CD4-positive, alpha-beta memory T cell (primary cell): ENCODE measurements at regions not wholly inside any gene's neighbourhood (a gene's known extent, or its start where the extent isn't known, plus 50 kb on each side); places are given as distances from the start of the nearest gene placed in this dataset.

ENCODE experiments used
- CTCF ChIA-PET: fragments of 350-600 bp; sonication (Branson Sonifier 250); formaldehyde crosslinking; loops from one replicate; lab custom pipeline; 2021; ENCODE audit warnings: inconsistent platforms; ENCODE audit not compliant: partially characterized antibody; lab: Charles Lee
- POLR2A ChIA-PET: fragments of 350-600 bp; sonication (Branson Sonifier 250); formaldehyde crosslinking; loops from one replicate; lab custom pipeline; 2021; ENCODE audit not compliant: partially characterized antibody; lab: Charles Lee
- DNase-seq, 5 donors: peaks; one replicate each; pipeline versions ENCODE4 v3.0.0 to v3.0.0-alpha.2; 2020 to 2022; ENCODE audit warnings: mixed read lengths in 1 of 5
- H3K27ac ChIP-seq: one replicate; pipeline ENCODE4 v1.7.0; 2013; ENCODE audit warnings: low read depth, low read length
- H3K27me3 ChIP-seq: 2 replicates; pipeline ENCODE4 v1.7.0; 2013; ENCODE audit warnings: mild to moderate bottlenecking, low read length, moderate library complexity; ENCODE audit not compliant: insufficient read depth
- H3K36me3 ChIP-seq: 2 replicates; pipeline ENCODE4 v1.7.0; 2013; ENCODE audit warnings: mild to moderate bottlenecking, low read length, moderate library complexity; ENCODE audit not compliant: insufficient read depth
- H3K4me1 ChIP-seq: 2 replicates; pipeline ENCODE4 v1.7.0; 2013; ENCODE audit warnings: mild to moderate bottlenecking, low read length, moderate library complexity; ENCODE audit not compliant: insufficient read depth
- H3K4me3 ChIP-seq, 2 donors: one replicate each; pipeline ENCODE4 v1.7.0; 2013; ENCODE audit warnings: low read length in 2 of 2, mild to moderate bottlenecking in 1 of 2
- H3K9me3 ChIP-seq, 2 donors: one replicate each; pipeline ENCODE4 v1.7.0; 2013; ENCODE audit warnings: low read length in 2 of 2, control low read depth in 1 of 2; ENCODE audit not compliant: control insufficient read depth in 1 of 2
- H3K27ac Mint-ChIP-seq, 7 donors: one replicate each; pipeline ENCODE4 v1.8.0; 2020 to 2021; ENCODE audit warnings: mixed read lengths in 7 of 7, mild to moderate bottlenecking in 6 of 7, inconsistent platforms in 3 of 7, moderate library complexity in 3 of 7
- H3K27me3 Mint-ChIP-seq, 2 donors: one replicate each; pipeline ENCODE4 v1.8.0; 2020 to 2021; ENCODE audit warnings: mixed read lengths in 2 of 2
- H3K36me3 Mint-ChIP-seq, 2 donors: one replicate each; pipeline ENCODE4 v1.8.0; 2020 to 2021; ENCODE audit warnings: mixed read lengths in 2 of 2, inconsistent platforms in 1 of 2, mild to moderate bottlenecking in 1 of 2
- H3K4me1 Mint-ChIP-seq, 4 donors: one replicate each; pipeline ENCODE4 v1.8.0; 2020 to 2021; ENCODE audit warnings: mixed read lengths in 4 of 4, mild to moderate bottlenecking in 1 of 4
- H3K4me3 Mint-ChIP-seq, 8 donors: one replicate each; pipeline ENCODE4 v1.8.0; 2020 to 2021; ENCODE audit warnings: mixed read lengths in 8 of 8, mild to moderate bottlenecking in 7 of 8, moderate library complexity in 6 of 8, inconsistent platforms in 3 of 8
- H3K9me3 Mint-ChIP-seq, 8 donors: one replicate each; pipeline ENCODE4 v1.8.0; 2020 to 2021; ENCODE audit warnings: mixed read lengths in 8 of 8, mild to moderate bottlenecking in 5 of 8, inconsistent platforms in 3 of 8, moderate library complexity in 1 of 8
- intact Hi-C: fragments of 100-400 bp; cut with micrococcal nuclease; formaldehyde crosslinking; loops from one replicate; pipeline ENCODE4 v1.15.1; 2023

DNA sequence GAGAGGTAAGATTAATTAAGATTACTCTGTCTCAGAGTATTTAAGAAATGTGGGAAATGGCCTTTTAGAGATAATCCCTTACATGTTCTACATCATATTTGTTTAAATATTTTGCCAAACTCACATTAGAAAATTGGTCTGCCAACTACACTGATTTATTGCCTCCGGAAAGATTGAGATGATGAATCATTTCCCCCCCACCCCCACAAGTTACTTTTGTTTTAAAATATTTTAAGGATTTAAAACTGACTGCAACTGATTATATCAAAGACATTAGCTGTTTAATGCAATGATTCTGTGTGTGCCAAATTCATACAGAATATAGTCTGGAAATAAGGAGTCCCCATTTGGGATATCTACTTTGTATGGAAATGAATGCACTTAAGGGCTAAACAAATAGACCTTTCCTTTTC is 674.4 kb downstream of the PRR16 start:
- H3K27ac Mint-ChIP-seq, result no peak overlapping the region
- no peak overlapping the region for H3K4me3 Mint-ChIP-seq
- Histone ChIP-seq H3K4me3 (no peak overlapping the region), H3K9me3 (no peaks in the 10 kb centered on the region), H3K36me3 (no peaks in the 10 kb centered on the region), H3K27ac (no peak overlapping the region), H3K27me3 (no peaks in the 10 kb centered on the region), H3K4me1 (no peaks in the 10 kb centered on the region)
- ChIA-PET POLR2A (no interaction called here), CTCF (no interaction called here)
- no peaks in the 10 kb centered on the region for H3K36me3 Mint-ChIP-seq
- intact Hi-C loops, result no loop called here
- H3K9me3 Mint-ChIP-seq, result peaks cover 2 to 18% (median 7%) of the 10 kb centered on the region in 8 donors
- H3K4me1 Mint-ChIP-seq, result no peaks in the 10 kb centered on the region
- DNase-seq, result no peak
- no peaks in the 10 kb centered on the region for H3K27me3 Mint-ChIP-seq

DNA sequence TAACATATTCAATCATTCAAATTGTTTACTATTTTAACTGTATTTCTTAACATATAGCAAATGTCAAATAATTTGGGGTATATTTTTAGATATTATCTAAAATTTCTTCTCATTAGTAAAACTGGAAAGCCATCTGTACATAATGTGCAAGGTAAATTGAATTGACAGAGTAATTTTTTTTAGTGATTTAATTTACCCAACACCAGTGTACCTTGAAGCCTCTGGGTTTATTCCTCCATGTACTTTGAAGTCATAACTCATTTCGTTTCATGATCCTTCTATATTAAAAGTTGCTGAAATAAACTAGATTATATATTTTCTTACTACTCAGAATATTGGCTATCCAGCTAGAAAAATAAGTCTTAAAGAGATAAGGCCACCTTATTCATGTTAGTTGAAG is 674.9 kb downstream of the PRR16 start:
- intact Hi-C loops, result no loop called here
- Histone ChIP-seq H3K9me3 (no peaks in the 10 kb centered on the region), H3K36me3 (no peaks in the 10 kb centered on the region), H3K4me3 (no peak overlapping the region), H3K27me3 (no peaks in the 10 kb centered on the region), H3K4me1 (no peaks in the 10 kb centered on the region), H3K27ac (no peak overlapping the region)
- Mint-ChIP-seq H3K9me3 (peaks cover 1 to 18% (median 7%) of the 10 kb centered on the region in 8 donors), H3K4me1 (no peaks in the 10 kb centered on the region), H3K27ac (no peak overlapping the region), H3K4me3 (no peak overlapping the region), H3K27me3 (no peaks in the 10 kb centered on the region), H3K36me3 (no peaks in the 10 kb centered on the region)
- no peak for DNase-seq
- ChIA-PET CTCF (no interaction called here), POLR2A (no interaction called here)

DNA sequence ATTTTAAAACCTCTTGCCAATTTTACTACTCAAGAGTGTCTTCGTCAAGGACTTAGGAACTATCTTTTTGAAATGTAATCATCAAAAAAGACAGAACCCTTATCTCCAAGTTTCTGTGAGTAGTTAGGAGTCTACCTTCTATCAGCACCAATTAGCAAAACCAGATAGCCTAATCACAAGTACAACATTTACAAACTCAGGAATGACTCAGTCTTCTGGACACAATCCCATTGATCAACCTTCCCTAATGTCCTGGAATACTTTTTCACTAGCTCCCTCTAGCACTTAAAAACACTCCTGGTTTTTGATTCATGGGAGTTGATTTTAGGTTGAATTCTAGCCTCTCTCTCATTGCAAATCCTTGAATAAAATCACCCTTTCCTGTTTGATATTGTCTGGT is 680.7 kb downstream of the PRR16 start:
- H3K36me3 ChIP-seq, result no peaks in the 10 kb centered on the region
- POLR2A ChIA-PET, result no interaction called here
- no peaks in the 10 kb centered on the region for H3K36me3 Mint-ChIP-seq
- H3K27ac ChIP-seq, result no peak overlapping the region
- no peak overlapping the region for H3K4me3 Mint-ChIP-seq
- intact Hi-C loops, result no loop called here
- CTCF ChIA-PET, result no interaction called here
- no peak for DNase-seq
- H3K4me3 ChIP-seq, result no peak overlapping the region
- H3K27me3 Mint-ChIP-seq, result no peaks in the 10 kb centered on the region
- no peak overlapping the region for H3K27ac Mint-ChIP-seq
- no peaks in the 10 kb centered on the region for H3K4me1 ChIP-seq
- no peaks in the 10 kb centered on the region for H3K4me1 Mint-ChIP-seq
- no peaks in the 10 kb centered on the region for H3K27me3 ChIP-seq
- H3K9me3 ChIP-seq, result no peaks in the 10 kb centered on the region
- H3K9me3 Mint-ChIP-seq, result peaks cover 1 to 20% (median 8%) of the 10 kb centered on the region in 8 donors

DNA sequence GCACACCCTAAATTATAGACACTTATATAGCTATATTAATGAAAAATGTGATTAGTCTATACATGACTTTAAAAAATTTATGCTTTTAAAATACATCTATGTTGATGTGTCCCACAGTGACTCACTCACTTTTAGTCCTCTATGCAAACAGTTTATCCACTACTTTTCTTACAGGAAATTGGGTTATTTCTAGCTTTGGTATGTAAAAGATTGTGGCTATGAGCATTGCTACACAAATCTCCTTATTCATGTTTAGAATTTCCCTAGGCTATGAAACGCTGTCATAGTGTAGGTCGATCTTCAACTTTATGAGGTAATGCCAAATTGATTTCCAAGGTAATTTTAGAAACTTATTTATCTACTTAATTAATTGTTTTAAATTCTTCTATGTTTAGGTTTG is 687.4 kb downstream of the PRR16 start:
- Histone ChIP-seq H3K4me1 (no peaks in the 10 kb centered on the region), H3K4me3 (no peak overlapping the region), H3K36me3 (no peaks in the 10 kb centered on the region), H3K27ac (no peak overlapping the region), H3K9me3 (no peaks in the 10 kb centered on the region), H3K27me3 (no peaks in the 10 kb centered on the region)
- ChIA-PET POLR2A (no interaction called here), CTCF (no interaction called here)
- Mint-ChIP-seq H3K27ac (no peak overlapping the region), H3K4me1 (no peaks in the 10 kb centered on the region), H3K4me3 (no peak overlapping the region), H3K36me3 (no peaks in the 10 kb centered on the region), H3K27me3 (no peaks in the 10 kb centered on the region), H3K9me3 (peaks cover 0 to 10% (median 3%) of the 10 kb centered on the region in 8 donors)
- intact Hi-C loops, result no loop called here
- DNase-seq, result no peak

DNA sequence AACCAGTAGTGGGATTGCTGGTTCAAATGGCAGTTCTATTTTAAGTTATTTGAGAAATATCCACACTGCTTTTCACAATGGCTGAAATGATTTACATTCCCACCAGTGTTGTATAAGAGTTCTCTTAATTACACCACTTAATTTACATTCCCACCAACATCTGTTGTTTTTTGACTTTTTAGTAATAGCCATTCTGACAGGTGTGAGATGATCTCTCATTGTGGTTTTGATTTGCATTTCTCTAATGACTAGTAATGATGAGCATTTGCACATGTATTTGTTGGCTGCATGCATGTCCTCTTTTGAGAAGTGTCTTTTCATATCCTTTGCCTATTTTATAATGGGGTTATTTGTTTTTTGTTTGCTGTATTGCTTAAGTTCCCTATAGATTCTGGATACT is 688.3 kb downstream of the PRR16 start:
- Histone ChIP-seq H3K36me3 (no peaks in the 10 kb centered on the region), H3K9me3 (no peaks in the 10 kb centered on the region), H3K4me1 (no peaks in the 10 kb centered on the region), H3K27ac (no peak overlapping the region), H3K27me3 (no peaks in the 10 kb centered on the region), H3K4me3 (no peak overlapping the region)
- Mint-ChIP-seq H3K9me3 (peaks cover 0 to 10% (median 1%) of the 10 kb centered on the region in 8 donors), H3K4me3 (no peak overlapping the region), H3K27ac (no peak overlapping the region), H3K36me3 (no peaks in the 10 kb centered on the region), H3K27me3 (no peaks in the 10 kb centered on the region), H3K4me1 (no peaks in the 10 kb centered on the region)
- CTCF ChIA-PET, result no interaction called here
- intact Hi-C loops, result no loop called here
- POLR2A ChIA-PET, result no interaction called here
- no peak for DNase-seq

DNA sequence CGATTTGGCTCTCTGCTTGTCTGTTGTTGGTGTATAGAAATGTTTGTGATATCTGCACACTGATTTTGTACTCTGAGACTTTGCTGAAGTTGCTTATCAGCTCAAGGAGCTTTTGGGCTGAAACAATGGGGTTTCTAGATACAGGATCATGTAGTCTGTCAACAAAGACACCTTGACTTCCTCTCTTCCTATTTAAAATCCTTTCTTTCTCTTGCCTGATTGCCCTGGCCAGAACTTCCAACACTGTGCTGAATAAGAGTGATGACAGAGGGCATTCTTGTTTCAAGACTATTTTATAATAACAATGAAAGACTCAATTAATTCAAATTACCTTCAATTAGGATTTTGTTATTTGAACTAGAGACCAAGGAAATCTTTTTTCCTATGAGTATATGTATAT is 692.5 kb downstream of the PRR16 start:
- no peak overlapping the region for H3K27ac Mint-ChIP-seq
- POLR2A ChIA-PET, result no interaction called here

DNA sequence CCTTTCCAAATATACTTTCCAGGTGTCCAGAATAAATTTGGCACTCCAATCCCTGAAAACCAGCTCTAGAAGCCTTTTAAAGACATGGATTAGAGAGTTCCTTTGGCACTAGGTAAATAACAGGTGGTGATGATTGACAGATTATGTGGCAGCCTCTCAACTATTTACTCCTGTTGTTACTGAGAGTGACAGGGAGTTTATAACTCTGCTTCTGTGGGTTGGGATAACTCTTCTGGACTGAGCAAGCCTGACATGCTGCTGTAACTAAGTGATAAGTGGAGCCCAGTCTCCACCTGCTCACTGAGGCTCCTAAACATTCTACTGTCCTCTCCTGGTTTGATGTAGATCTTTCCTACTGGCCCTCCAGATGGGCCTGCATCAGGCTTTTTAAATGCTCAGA is 693.2 kb upstream of the FTMT start:
- CTCF ChIA-PET, result no interaction called here

More for the DNA sequence above, 692.5 kb downstream of the PRR16 start:
- Histone ChIP-seq H3K9me3 (no peaks in the 10 kb centered on the region), H3K27ac (no peak overlapping the region), H3K4me3 (no peak overlapping the region), H3K36me3 (no peaks in the 10 kb centered on the region), H3K27me3 (no peaks in the 10 kb centered on the region), H3K4me1 (no peaks in the 10 kb centered on the region)
- no peak for DNase-seq
- no peak overlapping the region for H3K4me3 Mint-ChIP-seq
- peaks cover 0 to 5% (median 2%) of the 10 kb centered on the region in 8 donors for H3K9me3 Mint-ChIP-seq
- CTCF ChIA-PET, result no interaction called here
- H3K36me3 Mint-ChIP-seq, result no peaks in the 10 kb centered on the region
- intact Hi-C loops, result no loop called here
- H3K4me1 Mint-ChIP-seq, result no peaks in the 10 kb centered on the region
- H3K27me3 Mint-ChIP-seq, result no peaks in the 10 kb centered on the region

DNA sequence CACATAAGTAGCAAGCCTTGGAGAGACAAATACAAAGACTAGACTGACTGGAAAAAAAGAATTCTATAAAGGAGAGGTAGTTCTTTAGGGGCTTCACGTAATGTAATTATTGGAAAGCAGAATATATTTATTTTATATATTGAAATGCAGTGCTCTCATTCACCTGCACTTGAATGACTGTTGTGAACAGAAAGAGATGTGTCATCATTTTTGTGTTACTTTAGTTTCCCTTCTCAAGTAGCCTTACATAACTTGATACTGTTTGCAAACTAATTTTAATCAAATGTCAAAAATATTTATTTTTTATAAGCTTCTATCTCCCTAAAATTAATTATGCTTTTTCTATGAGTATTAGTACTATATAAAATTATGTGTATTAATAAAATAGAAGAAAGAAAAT is 691.1 kb upstream of the FTMT start:
- Mint-ChIP-seq H3K4me1 (no peaks in the 10 kb centered on the region), H3K36me3 (no peaks in the 10 kb centered on the region), H3K4me3 (no peak overlapping the region), H3K9me3 (peaks cover 0 to 9% (median 1%) of the 10 kb centered on the region in 8 donors), H3K27me3 (no peaks in the 10 kb centered on the region), H3K27ac (no peak overlapping the region)
- Histone ChIP-seq H3K4me3 (no peak overlapping the region), H3K9me3 (no peaks in the 10 kb centered on the region), H3K4me1 (no peaks in the 10 kb centered on the region), H3K27me3 (no peaks in the 10 kb centered on the region), H3K36me3 (no peaks in the 10 kb centered on the region), H3K27ac (no peak overlapping the region)
- no peak for DNase-seq
- POLR2A ChIA-PET, result no interaction called here
- CTCF ChIA-PET, result no interaction called here
- intact Hi-C loops, result no loop called here

More for the DNA sequence above, 693.2 kb upstream of the FTMT start:
- Histone ChIP-seq H3K4me1 (no peaks in the 10 kb centered on the region), H3K27me3 (no peaks in the 10 kb centered on the region), H3K36me3 (no peaks in the 10 kb centered on the region), H3K27ac (no peak overlapping the region), H3K4me3 (no peak overlapping the region), H3K9me3 (no peaks in the 10 kb centered on the region)
- no peak overlapping the region for H3K27ac Mint-ChIP-seq
- no peak overlapping the region for H3K4me3 Mint-ChIP-seq
- DNase-seq, result no peak
- no peaks in the 10 kb centered on the region for H3K36me3 Mint-ChIP-seq
- no peaks in the 10 kb centered on the region for H3K27me3 Mint-ChIP-seq
- no peaks in the 10 kb centered on the region for H3K4me1 Mint-ChIP-seq
- intact Hi-C loops, result no loop called here
- POLR2A ChIA-PET, result no interaction called here
- peaks cover 0 to 4% (median under 1%) of the 10 kb centered on the region in 8 donors for H3K9me3 Mint-ChIP-seq
